ENCODE measurements at regions not wholly inside any gene's neighbourhood (a gene's known extent, or its start where the extent isn't known, plus 50 kb on each side); places are given as distances from the start of the nearest gene placed in this dataset.

DNA sequence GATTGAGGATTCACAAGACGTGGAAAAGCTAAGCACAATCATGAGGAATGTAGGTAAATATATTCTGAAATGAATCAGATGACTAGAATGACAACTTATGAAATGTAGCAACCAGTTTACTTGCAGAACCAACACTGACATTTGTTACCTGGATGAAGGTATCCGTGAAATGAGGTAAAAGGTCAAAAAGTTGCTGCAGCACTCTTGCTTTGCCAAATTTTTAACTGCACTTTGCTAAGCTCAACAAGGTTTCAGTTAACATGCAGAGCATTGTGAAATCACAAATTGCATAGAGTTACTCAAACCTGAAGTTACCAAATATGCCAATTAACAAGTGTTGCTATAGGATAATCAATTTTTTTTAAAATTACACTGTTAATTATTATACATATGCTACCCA, 1280.1 kb downstream of the KCNT2 start:
- DNase-seq (ENCODE audit: low read depth, low spot score) (no peak), FAIRE-seq (no peak)
- ChIA-PET POLR2A (no interaction called here), CTCF (no interaction called here)
- no peaks in the 10 kb centered on the region for H3K4me1 ChIP-seq (ENCODE audit: control insufficient read depth, extremely low read depth, insufficient read depth, low read length)
- no peak overlapping the region for H3K9ac ChIP-seq (replicated peaks; ENCODE audit: extremely low read depth, insufficient read depth, low read length)
- H3K79me2 ChIP-seq (ENCODE audit: control insufficient read depth, insufficient read depth, low read length): no peaks in the 10 kb centered on the region
- no peaks in the 10 kb centered on the region for H3K27me3 ChIP-seq (ENCODE audit: control insufficient read depth in 2 of 2, insufficient read depth in 2 of 2, low read length in 2 of 2)
- H3K4me2 ChIP-seq (ENCODE audit: insufficient read depth, low read length): no peak overlapping the region
- dilution Hi-C loops (cut with MboI; ENCODE audit: extremely low pct_ligation_motif_present, low sequenced_read_pairs) (no loop called here), intact Hi-C loops (cut with micrococcal nuclease) (no loop called here)
- no peak overlapping the region for H3K27ac ChIP-seq (ENCODE audit: insufficient read depth, low read depth, low read length)
- H2AFZ ChIP-seq (ENCODE audit: low read depth, low read length): no peak overlapping the region
- H3K4me3 ChIP-seq (replicated peaks in 1 of 3; ENCODE audit: insufficient read depth in 1 of 3, low read depth in 1 of 3, low read length in 3 of 3): no peak overlapping the region
- peaks cover 2% of the 10 kb centered on the region for H3K9me3 ChIP-seq (replicated peaks; ENCODE audit: control insufficient read depth, insufficient read depth, low read length)
- H4K20me1 ChIP-seq (replicated peaks; ENCODE audit: control insufficient read depth, extremely low read depth, insufficient read depth, low read length): no peaks in the 10 kb centered on the region
- BruUV-seq (replicated peaks): no TSS peak
- H3K9me1 ChIP-seq (replicated peaks; ENCODE audit: control insufficient read depth, extremely low read depth, insufficient read depth, low read length): no peaks in the 10 kb centered on the region
- H3K36me3 ChIP-seq (ENCODE audit: control insufficient read depth in 2 of 2, extremely low read depth in 1 of 2, insufficient read depth in 2 of 2, low read length in 2 of 2): no peaks in the 10 kb centered on the region
- TF ChIP-seq CTCF (IDR thresholded peaks at IDR 0.05; ENCODE audit: extremely low read depth in 1 of 2, insufficient read depth in 1 of 2, low read depth in 1 of 2, low read length in 2 of 2) (no peak), GATA2 (IDR thresholded peaks at IDR 0.05; ENCODE audit: insufficient read depth, insufficient read length, low read depth, low read length) (no peak), POLR2A (IDR thresholded peaks at IDR 0.05; ENCODE audit: low read depth, low read length) (no peak), EZH2 (IDR thresholded peaks at IDR 0.05; ENCODE audit: borderline replicate concordance, low read depth, low read length, severe bottlenecking) (no peak), MAX (IDR thresholded peaks at IDR 0.05; ENCODE audit: insufficient read depth, insufficient read length) (no peak), MYC (IDR thresholded peaks at IDR 0.05; ENCODE audit: low read depth, low read length) (no peak)

- H3K36me3 ChIP-seq (ENCODE audit: control insufficient read depth in 2 of 2, extremely low read depth in 1 of 2, insufficient read depth in 2 of 2, low read length in 2 of 2): no peaks in the 10 kb centered on the region
- H3K27ac ChIP-seq (ENCODE audit: insufficient read depth, low read depth, low read length): no peak overlapping the region
- no peak overlapping the region for H3K9ac ChIP-seq (replicated peaks; ENCODE audit: extremely low read depth, insufficient read depth, low read length)
- no peak for FAIRE-seq
- H3K4me2 ChIP-seq (ENCODE audit: insufficient read depth, low read length): no peak overlapping the region
- H3K4me3 ChIP-seq (replicated peaks in 1 of 3; ENCODE audit: insufficient read depth in 1 of 3, low read depth in 1 of 3, low read length in 3 of 3): no peak overlapping the region
- no peak for TF ChIP-seq POLR2AphosphoS5 (IDR thresholded peaks at IDR 0.05; ENCODE audit: insufficient read depth, low read depth, low read length)
- TF ChIP-seq JUN (IDR thresholded peaks at IDR 0.05; ENCODE audit: borderline replicate concordance, insufficient read depth, insufficient read length, low read depth): no peak
- no peak for TF ChIP-seq EZH2 (IDR thresholded peaks at IDR 0.05; ENCODE audit: borderline replicate concordance, low read depth, low read length, severe bottlenecking)
- TF ChIP-seq MYC (IDR thresholded peaks at IDR 0.05; ENCODE audit: low read depth, low read length): no peak
- no peak for TF ChIP-seq GATA2 (IDR thresholded peaks at IDR 0.05; ENCODE audit: insufficient read depth, insufficient read length, low read depth, low read length)
- no peak for TF ChIP-seq MAX (IDR thresholded peaks at IDR 0.05; ENCODE audit: insufficient read depth, insufficient read length)
- TF ChIP-seq FOS (IDR thresholded peaks at IDR 0.05; ENCODE audit: borderline replicate concordance, insufficient read depth, low read length): no peak
- TF ChIP-seq POLR2A (IDR thresholded peaks at IDR 0.05; ENCODE audit: low read depth, low read length): no peak
- TF ChIP-seq CTCF (IDR thresholded peaks at IDR 0.05; ENCODE audit: extremely low read depth in 1 of 2, insufficient read depth in 1 of 2, low read depth in 1 of 2, low read length in 2 of 2): no peak
- DNase-seq (ENCODE audit: low read depth, low spot score): no peak
- intact Hi-C loops (cut with micrococcal nuclease): no loop called here
- H3K4me1 ChIP-seq (ENCODE audit: control insufficient read depth, extremely low read depth, insufficient read depth, low read length): no peaks in the 10 kb centered on the region
- H3K9me1 ChIP-seq (replicated peaks; ENCODE audit: control insufficient read depth, extremely low read depth, insufficient read depth, low read length): no peaks in the 10 kb centered on the region
- dilution Hi-C loops (cut with MboI; ENCODE audit: extremely low pct_ligation_motif_present, low sequenced_read_pairs): no loop called here
- CTCF ChIA-PET: no interaction called here
- BruUV-seq (replicated peaks): no TSS peak
- no peaks in the 10 kb centered on the region for H3K27me3 ChIP-seq (ENCODE audit: control insufficient read depth in 2 of 2, insufficient read depth in 2 of 2, low read length in 2 of 2)
- H3K9me3 ChIP-seq (replicated peaks; ENCODE audit: control insufficient read depth, insufficient read depth, low read length): peaks cover 2% of the 10 kb centered on the region
- no peak overlapping the region for H2AFZ ChIP-seq (ENCODE audit: low read depth, low read length)
- POLR2A ChIA-PET: no interaction called here
- H3K79me2 ChIP-seq (ENCODE audit: control insufficient read depth, insufficient read depth, low read length): no peaks in the 10 kb centered on the region
- H4K20me1 ChIP-seq (replicated peaks; ENCODE audit: control insufficient read depth, extremely low read depth, insufficient read depth, low read length): no peaks in the 10 kb centered on the region
Measured at GRCh38 chr1:195327361-195327760, 1280.9 kb downstream of the KCNT2 start.
